Caco-2 (cell line): ENCODE measurements at regions not wholly inside any gene's neighbourhood (a gene's known extent, or its start where the extent isn't known, plus 50 kb on each side); places are given as distances from the start of the nearest gene placed in this dataset.

ENCODE experiments used
- BruUV-seq: library from RNA; stranded (reverse); fragments of 400-500 nt; replicated peaks from 2 replicates; lab custom pipeline; 2021; lab: Mats Ljungman, UMichigan
- CTCF ChIA-PET: fragments of 300-600 bp; sonication (Branson Sonifier 250); formaldehyde crosslinking; loops from one replicate; lab custom pipeline; 2022; ENCODE audit warnings: antibody characterized with exemption; lab: Charles Lee
- POLR2A ChIA-PET: fragments of 300-600 bp; sonication (Branson Sonifier 250); formaldehyde crosslinking; loops from one replicate; lab custom pipeline; 2022; ENCODE audit warnings: antibody characterized with exemption; lab: Charles Lee
- DNase-seq, 2 experiments: peaks; one replicate each; pipeline versions ENCODE4 v3.0.0 to v3.0.0-alpha.2; 2020 to 2022
- H3K27me3 ChIP-seq: replicated peaks from 2 replicates; pipeline ENCODE4 v1.6.0; 2011; ENCODE audit warnings: low read length; ENCODE audit not compliant: control insufficient read depth, insufficient read depth
- H3K36me3 ChIP-seq: 2 replicates; pipeline ENCODE4 v1.5.1; 2011; ENCODE audit warnings: low read length; ENCODE audit not compliant: control insufficient read depth, insufficient read depth
- H3K4me1 ChIP-seq: fragments of 250-450 bp; sonication (Bioruptor Pico); 2 replicates; pipeline ENCODE4 v1.5.1; 2020; ENCODE audit warnings: mild to moderate bottlenecking
- H3K4me3 ChIP-seq: 2 replicates; pipeline ENCODE4 v1.5.1; 2011; ENCODE audit warnings: low read depth, mild to moderate bottlenecking, control low read depth, low read length
- H3K9me3 ChIP-seq: fragments of 250-450 bp; sonication (Bioruptor Pico); 2 replicates; pipeline ENCODE4 v1.5.1; 2020; ENCODE audit warnings: mild to moderate bottlenecking, moderate library complexity
- H3K27ac Mint-ChIP-seq: one replicate; pipeline ENCODE4 v1.8.0; 2022; ENCODE audit warnings: mixed read lengths; ENCODE audit not compliant: unreplicated experiment
- H3K27me3 Mint-ChIP-seq: one replicate; pipeline ENCODE4 v1.8.0; 2022; ENCODE audit warnings: mixed read lengths; ENCODE audit not compliant: insufficient read depth, unreplicated experiment
- H3K36me3 Mint-ChIP-seq: one replicate; pipeline ENCODE4 v1.8.0; 2022; ENCODE audit warnings: mild to moderate bottlenecking, mixed read lengths; ENCODE audit not compliant: insufficient read depth, unreplicated experiment
- H3K4me1 Mint-ChIP-seq: one replicate; pipeline ENCODE4 v1.8.0; 2022; ENCODE audit warnings: low read depth, mixed read lengths; ENCODE audit not compliant: unreplicated experiment
- H3K4me3 Mint-ChIP-seq: one replicate; pipeline ENCODE4 v1.8.0; 2022; ENCODE audit warnings: mild to moderate bottlenecking, moderate library complexity, mixed read lengths; ENCODE audit not compliant: unreplicated experiment
- H3K9me3 Mint-ChIP-seq: one replicate; pipeline ENCODE4 v1.8.0; 2022; ENCODE audit warnings: mixed read lengths; ENCODE audit not compliant: unreplicated experiment
- CTCF ChIP-seq, 2 experiments: fragments of 200-600 bp in 1 of 2; IDR thresholded peaks; 1 replicate in 1 of 2; 2 replicates in 1 of 2; pipeline versions ENCODE4 v1.5.1 to v1.8.0; 2011 to 2022; ENCODE audit warnings: antibody characterized with exemption in 1 of 2, control low read depth in 1 of 2, inconsistent platforms in 1 of 2, low read depth in 1 of 2, low read length in 1 of 2, mild to moderate bottlenecking in 1 of 2, moderate library complexity in 1 of 2; ENCODE audit not compliant: insufficient read depth in 1 of 2, severe bottlenecking in 1 of 2, unreplicated experiment in 1 of 2
- intact Hi-C: fragments of 100-400 bp; cut with micrococcal nuclease; formaldehyde crosslinking; loops from one replicate; pipeline ENCODE4 v1.10.0; 2022; ENCODE audit not compliant: unreplicated experiment

GRCh38 chr13:93086329-93086728, 140.3 kb upstream of the GPC6 start:
- Mint-ChIP-seq H3K27ac (no peak overlapping the region), H3K4me1 (no peaks in the 10 kb centered on the region), H3K36me3 (no peaks in the 10 kb centered on the region), H3K27me3 (no peaks in the 10 kb centered on the region), H3K4me3 (no peak overlapping the region), H3K9me3 (no peaks in the 10 kb centered on the region)
- ChIA-PET CTCF (no interaction called here), POLR2A (no interaction called here)
- BruUV-seq: no TSS peak
- intact Hi-C loops: no loop called here
- H3K27me3 ChIP-seq: no peaks in the 10 kb centered on the region
- DNase-seq: no peak
- no peaks in the 10 kb centered on the region for H3K4me1 ChIP-seq
- no peak for TF ChIP-seq CTCF (IDR thresholded peaks at IDR 0.05; ENCODE audit: insufficient read depth in 1 of 2, low read depth in 1 of 2, low read length in 1 of 2, severe bottlenecking in 1 of 2, unreplicated experiment in 1 of 2)
- no peak overlapping the region for H3K4me3 ChIP-seq
- no peaks in the 10 kb centered on the region for H3K9me3 ChIP-seq
- no peaks in the 10 kb centered on the region for H3K36me3 ChIP-seq

GRCh38 chr13:93098972-93099371, 127.6 kb upstream of the GPC6 start:
- H3K36me3 Mint-ChIP-seq: no peaks in the 10 kb centered on the region
- CTCF ChIA-PET: interaction anchor here (0.5 kb wide), 1 partner anchor 484 kb away, joined by 3 read pairs; no protein-coding TSS in a partner anchor
- Histone ChIP-seq H3K9me3 (no peaks in the 10 kb centered on the region), H3K4me3 (no peak overlapping the region), H3K4me1 (no peaks in the 10 kb centered on the region), H3K27me3 (no peaks in the 10 kb centered on the region), H3K36me3 (no peaks in the 10 kb centered on the region)
- TF ChIP-seq CTCF (IDR thresholded peaks at IDR 0.05; ENCODE audit: insufficient read depth in 1 of 2, low read depth in 1 of 2, low read length in 1 of 2, severe bottlenecking in 1 of 2, unreplicated experiment in 1 of 2): no peak
- no peak for DNase-seq
- intact Hi-C loops: no loop called here
- BruUV-seq: no TSS peak
- no peak overlapping the region for H3K4me3 Mint-ChIP-seq
- H3K27ac Mint-ChIP-seq: no peak overlapping the region
- POLR2A ChIA-PET: no interaction called here
- peaks cover 4% of the 10 kb centered on the region for H3K27me3 Mint-ChIP-seq
- no peaks in the 10 kb centered on the region for H3K4me1 Mint-ChIP-seq
- peaks cover 2% of the 10 kb centered on the region for H3K9me3 Mint-ChIP-seq

GRCh38 chr13:93101226-93101734, 125.3 kb upstream of the GPC6 start:
- Histone ChIP-seq H3K9me3 (no peaks in the 10 kb centered on the region), H3K27me3 (no peaks in the 10 kb centered on the region), H3K4me1 (no peaks in the 10 kb centered on the region), H3K4me3 (no peak overlapping the region), H3K36me3 (no peaks in the 10 kb centered on the region)
- Mint-ChIP-seq H3K27ac (no peak overlapping the region), H3K27me3 (peaks cover 4% of the 10 kb centered on the region), H3K4me3 (no peak overlapping the region), H3K36me3 (no peaks in the 10 kb centered on the region), H3K4me1 (no peaks in the 10 kb centered on the region), H3K9me3 (no peaks in the 10 kb centered on the region)
- BruUV-seq: no TSS peak
- intact Hi-C loops: no loop called here
- no peak for TF ChIP-seq CTCF (IDR thresholded peaks at IDR 0.05; ENCODE audit: insufficient read depth in 1 of 2, low read depth in 1 of 2, low read length in 1 of 2, severe bottlenecking in 1 of 2, unreplicated experiment in 1 of 2)
- ChIA-PET POLR2A (no interaction called here), CTCF (no interaction called here)
- DNase-seq: no peak
